HG03460 (cell line): ENCODE measurements at regions not wholly inside any gene's neighbourhood (a gene's known extent, or its start where the extent isn't known, plus 50 kb on each side); places are given as distances from the start of the nearest gene placed in this dataset.

Experiments
- ATAC-seq: cut with Tn5 transposase; IDR thresholded peaks from one replicate; pipeline ENCODE4 v1.9.1; 2021; ENCODE audit not compliant: unreplicated experiment

- no peak for ATAC-seq
Measured at GRCh38 chr6:119908157-119908556, 558.6 kb upstream of the MAN1A1 start.

DNA sequence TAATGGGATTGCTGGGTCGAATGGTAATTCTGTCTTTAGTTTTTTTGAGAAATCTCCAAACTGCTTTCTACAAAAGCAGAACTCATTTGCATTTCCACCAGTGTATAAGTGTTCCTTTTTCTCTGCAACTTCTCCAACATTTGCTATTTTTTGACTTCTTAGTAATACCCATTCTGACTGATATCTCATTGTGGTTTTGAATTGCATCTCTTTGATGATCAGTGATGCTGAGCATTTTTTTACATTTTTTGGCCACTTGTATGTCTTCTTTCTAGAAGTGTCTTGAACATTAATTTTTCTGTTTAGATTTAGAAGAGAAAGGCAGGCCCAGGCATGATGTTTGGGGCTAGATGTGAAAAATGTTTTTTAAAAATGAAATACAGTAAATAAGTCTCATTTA, 553.1 kb upstream of the MAN1A1 start:
- no peak for ATAC-seq

- no peak for ATAC-seq
Measured at GRCh38 chr6:119896806-119897205, 547.2 kb upstream of the MAN1A1 start.

- no peak for ATAC-seq
Measured at GRCh38 chr6:119895626-119896025, 546.1 kb upstream of the MAN1A1 start.

DNA sequence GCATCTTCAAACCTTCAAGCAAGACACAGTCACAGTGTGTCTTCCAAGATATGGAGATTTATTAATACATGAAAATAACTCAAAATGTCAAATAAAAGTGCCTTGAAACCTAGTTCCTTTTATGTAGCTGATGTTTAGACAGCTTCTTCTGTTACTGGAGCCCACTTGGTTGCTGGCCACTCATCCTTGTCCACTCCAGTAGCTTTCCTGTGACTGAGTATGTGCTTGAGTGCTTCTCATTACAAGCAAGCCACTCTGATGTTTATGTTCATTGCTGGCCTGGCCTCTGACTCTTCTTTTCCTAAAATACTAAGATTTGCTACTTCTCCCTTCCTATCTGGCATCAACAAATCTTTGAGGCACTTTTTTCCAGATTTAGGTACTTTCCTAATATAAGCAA, 545.2 kb upstream of the MAN1A1 start:
- no peak for ATAC-seq

GRCh38 chr6:119891644-119892043, 542.1 kb upstream of the MAN1A1 start:
- ATAC-seq: no peak

GRCh38 chr6:119891206-119891605, 541.6 kb upstream of the MAN1A1 start:
- no peak for ATAC-seq

DNA sequence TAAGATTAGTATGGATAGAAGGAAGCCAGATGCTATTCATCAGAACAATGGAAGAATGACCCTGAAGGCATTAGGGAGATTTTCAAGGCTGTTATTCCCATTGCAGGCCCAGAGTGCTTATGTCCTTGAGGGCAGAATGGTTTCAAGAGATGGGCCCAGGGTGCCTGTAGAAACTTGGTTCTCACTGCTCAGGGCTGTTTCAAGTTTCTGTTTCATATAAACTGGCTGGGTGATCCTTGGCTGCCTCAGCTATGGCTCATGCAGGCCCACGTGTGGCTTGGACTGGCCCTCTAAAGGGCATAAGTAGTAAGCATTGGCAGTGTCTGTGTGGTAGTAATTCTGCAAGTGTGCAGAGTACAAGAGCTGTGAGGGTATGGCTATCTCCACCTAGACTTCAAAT, 540.9 kb upstream of the MAN1A1 start:
- ATAC-seq: no peak

- ATAC-seq: no peak
Measured at GRCh38 chr6:119887666-119888065, 538.1 kb upstream of the MAN1A1 start.

DNA sequence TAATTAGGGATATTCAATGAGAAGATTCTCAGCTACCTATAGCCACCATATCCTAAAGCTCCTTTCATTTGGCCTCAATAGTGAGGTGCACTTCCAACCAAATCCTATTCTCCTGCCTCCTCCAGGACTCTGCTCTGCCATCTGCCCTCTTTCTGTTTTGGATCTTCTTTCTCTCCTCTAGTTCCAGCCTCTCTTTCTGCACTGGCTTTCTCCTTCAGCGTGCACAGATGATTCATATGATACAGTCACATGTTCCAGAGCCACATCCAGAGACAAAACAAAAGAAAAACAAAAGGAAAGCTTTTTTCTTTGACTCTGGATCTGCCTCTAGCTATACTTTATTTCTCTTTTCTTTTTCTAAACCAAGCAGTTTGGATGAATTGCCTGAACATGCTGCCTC, 531.9 kb upstream of the MAN1A1 start:
- no peak for ATAC-seq

GRCh38 chr6:119880840-119881239, 531.3 kb upstream of the MAN1A1 start:
- no peak for ATAC-seq

GRCh38 chr6:119879731-119880130, 530.2 kb upstream of the MAN1A1 start:
- no peak for ATAC-seq

DNA sequence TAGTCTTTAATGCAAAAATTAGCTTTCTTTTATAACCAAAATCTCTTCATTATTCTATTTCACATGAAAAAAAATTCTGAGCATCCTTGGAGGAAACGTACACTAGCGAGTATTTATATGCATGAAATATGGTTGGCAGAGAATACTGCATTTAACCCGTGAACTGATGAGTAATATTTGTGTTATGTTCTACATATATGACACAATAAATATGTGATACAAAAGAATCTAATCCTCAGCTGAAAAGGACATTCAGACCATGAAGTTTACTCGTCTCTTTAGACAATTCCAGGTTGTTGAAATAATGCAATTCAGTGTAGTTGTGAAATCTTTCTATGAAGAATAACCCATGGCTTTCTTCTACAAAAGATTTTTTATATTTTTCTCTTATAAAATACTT, 524.8 kb upstream of the MAN1A1 start:
- ATAC-seq: no peak

- ATAC-seq: no peak
Measured at GRCh38 chr6:119873107-119873506, 523.5 kb upstream of the MAN1A1 start.

- ATAC-seq: no peak
Measured at GRCh38 chr6:119871520-119871919, 522.0 kb upstream of the MAN1A1 start.

DNA sequence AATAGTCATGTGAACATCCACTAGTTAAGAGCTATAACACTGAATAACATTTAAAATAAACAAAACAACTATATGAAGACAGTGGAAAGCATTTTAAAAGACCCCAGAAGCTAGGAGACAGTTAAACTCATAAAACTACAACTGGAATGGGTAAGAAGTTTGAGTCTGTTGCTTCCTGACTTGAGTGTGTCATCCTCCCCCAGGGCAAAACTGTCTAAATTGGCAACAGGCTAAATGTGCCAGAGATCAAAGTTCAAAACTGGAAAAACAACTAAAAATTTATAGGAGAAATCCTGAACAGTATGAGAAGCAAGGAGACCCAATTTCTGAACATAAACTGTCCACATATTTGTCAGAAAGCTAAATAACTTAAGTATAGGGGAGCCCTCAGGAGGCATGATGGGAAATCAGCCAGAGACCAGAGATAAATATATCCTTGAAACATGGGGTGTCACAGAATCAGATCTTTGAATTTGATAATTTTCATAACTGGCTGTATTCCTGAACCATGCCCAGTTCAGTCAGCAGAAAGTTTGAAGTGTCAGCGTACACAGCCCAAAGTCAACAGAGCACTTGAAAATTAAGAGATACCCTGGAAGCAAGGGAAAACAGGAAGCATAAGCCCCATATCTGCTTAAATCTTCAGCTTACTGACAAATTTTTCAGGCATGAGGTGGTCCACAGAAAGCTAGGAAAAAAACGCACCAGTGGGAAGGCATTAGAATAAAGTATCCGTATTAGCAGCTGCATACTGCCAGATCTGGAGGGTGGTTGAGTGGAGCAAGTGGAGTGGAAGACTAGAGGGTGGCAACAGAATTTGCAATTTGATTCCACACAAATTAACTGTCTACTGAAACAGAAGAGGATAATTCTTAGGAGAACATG, 516.1 kb upstream of the MAN1A1 start:
- no peak for ATAC-seq

DNA sequence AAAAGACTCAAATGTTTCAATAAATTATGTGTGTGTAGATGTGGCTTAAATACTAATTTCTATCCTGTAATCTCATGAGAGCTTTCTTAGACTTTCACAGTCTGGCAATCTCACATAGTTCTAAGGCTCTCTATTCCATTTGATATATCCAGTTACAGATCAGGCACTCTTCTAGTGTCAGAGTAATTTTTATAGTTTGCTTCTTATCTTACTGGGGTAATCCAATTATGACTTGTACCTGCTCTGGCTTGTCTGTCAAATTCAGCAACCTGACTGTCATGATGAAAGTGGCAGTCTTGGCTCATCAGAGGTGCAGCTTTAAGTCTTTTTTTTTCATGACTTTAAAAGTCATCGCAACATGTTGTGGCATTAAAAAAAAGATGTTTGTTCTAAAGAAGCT, 513.2 kb upstream of the MAN1A1 start:
- ATAC-seq: no peak

DNA sequence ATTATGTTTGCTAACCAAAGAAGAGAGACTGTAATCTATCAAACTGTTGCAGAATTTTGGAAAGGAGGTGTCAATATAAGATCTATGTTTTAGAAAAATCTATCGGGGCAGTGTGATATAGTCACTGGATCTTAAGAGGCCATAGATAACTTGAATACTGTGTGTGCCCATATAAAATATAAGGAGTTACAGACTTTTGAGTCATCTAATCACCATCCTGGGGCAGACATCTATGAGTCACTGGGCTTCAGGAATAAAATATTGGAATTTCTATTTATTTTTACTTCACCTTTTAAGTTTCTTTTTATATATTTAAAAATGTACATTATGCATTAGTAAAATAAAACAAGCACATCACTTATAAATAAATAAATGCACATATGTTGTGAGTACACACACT, 509.3 kb upstream of the MAN1A1 start:
- no peak for ATAC-seq

DNA sequence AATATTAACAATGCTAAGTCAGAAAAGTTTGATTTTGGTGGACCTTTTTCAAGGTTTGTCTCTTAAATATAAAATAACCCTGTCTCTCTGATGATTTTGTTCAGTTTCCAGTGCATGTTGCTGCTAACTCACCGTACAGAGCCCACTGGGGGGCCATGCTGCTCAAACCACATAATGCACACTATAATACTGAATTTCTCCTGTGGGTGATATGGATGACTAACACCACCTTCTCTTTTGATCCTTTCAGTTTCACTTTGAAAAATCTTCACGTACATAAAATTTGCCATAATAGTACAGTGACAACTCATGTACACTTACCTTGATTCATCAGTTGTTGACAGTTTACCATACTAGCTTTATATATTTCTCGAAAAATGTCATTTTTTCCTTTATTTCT, 506.6 kb upstream of the MAN1A1 start:
- peak; percentile 69 for ATAC-seq

DNA sequence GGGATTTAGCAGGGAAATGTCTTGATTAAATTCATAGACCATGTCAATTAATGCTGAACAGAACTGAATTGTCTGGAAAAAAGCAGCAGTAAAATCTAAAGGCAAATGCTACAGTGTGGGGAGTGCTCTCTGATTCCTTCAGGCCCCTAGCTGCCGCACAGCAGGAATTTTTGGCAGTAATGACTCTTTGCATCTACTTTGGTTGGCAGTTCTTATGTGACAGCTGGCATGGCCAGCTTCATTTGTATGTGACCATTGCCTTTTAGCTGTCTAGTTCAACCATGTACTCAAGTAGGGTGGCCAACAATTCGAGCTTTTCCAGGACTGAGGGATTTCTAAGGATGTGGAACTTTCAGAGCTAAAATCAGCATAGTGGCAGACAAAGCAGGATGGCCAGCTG, 499.1 kb upstream of the MAN1A1 start:
- no peak for ATAC-seq

- no peak for ATAC-seq
Measured at GRCh38 chr6:119845161-119845560, 495.6 kb upstream of the MAN1A1 start.

- ATAC-seq: no peak
Measured at GRCh38 chr6:119844387-119844786, 494.8 kb upstream of the MAN1A1 start.

DNA sequence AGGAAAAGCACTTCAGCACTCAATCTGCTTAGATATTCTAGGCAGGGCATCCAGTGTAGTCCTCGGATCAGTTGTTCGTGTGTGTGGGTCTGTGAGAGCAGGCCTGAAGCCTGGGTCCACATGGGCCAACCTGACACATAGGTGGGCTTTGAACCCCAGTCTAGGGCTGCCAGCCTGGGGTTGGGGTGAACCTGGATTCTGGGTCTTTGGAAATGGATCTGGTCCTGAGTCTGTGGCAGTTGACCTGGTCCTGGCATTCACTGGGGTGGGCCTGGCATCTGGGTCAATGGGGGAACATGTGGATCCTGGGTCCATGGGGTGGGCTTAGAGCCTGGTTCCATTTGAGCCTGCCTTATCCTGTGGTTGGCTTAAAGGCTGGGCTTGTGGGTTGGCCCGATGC, 492.6 kb upstream of the MAN1A1 start:
- ATAC-seq: no peak
